SK-N-SH (cell line): ENCODE measurements at regions not wholly inside any gene's neighbourhood (a gene's known extent, or its start where the extent isn't known, plus 50 kb on each side); places are given as distances from the start of the nearest gene placed in this dataset.

ENCODE experiments used
- CTCF ChIA-PET: fragments of 300-600, 350-600 bp; formaldehyde crosslinking; extraction: SDS; loops from one replicate; lab custom pipeline; 2021; lab: Yijun Ruan, JAX
- POLR2A ChIA-PET: fragments of 350-600 bp; sonication (Branson Sonifier 250); formaldehyde crosslinking; extraction: SDS; loops from one replicate; lab custom pipeline; 2020; ENCODE audit warnings: antibody characterized with exemption, inconsistent platforms; lab: Yijun Ruan, JAX
- DNase-seq: peaks from one replicate; pipeline ENCODE4 v3.0.0; 2012
- H2AFZ ChIP-seq: fragments of 200-600 bp; sonication (generic); 2 replicates; pipeline ENCODE4 v1.8.1; 2016; ENCODE audit warnings: antibody characterized with exemption, mild to moderate bottlenecking, low read depth
- H3F3A ChIP-seq: fragments of 200-600 bp; sonication (generic); replicated peaks from 2 replicates; pipeline ENCODE3; 2016; ENCODE audit warnings: antibody characterized with exemption, mild to moderate bottlenecking; ENCODE audit not compliant: insufficient read depth
- H3K27ac ChIP-seq, 2 experiments: fragments of 200-500 bp in 1 of 2; fragments of 200-600 bp in 1 of 2; sonication (Bioruptor generic) in 1 of 2; sonication (generic), shearing (Covaris generic) in 1 of 2; 2 replicates each; pipeline versions ENCODE4 v1.5.1 to v1.6.1; 2014 to 2016; ENCODE audit warnings: low read depth in 2 of 2, inconsistent platforms in 1 of 2, low read length in 1 of 2, mild to moderate bottlenecking in 1 of 2, mixed read lengths in 1 of 2
- H3K27me3 ChIP-seq: fragments of 200-600 bp; sonication (generic), shearing (Covaris generic); 2 replicates; pipeline ENCODE4 v1.6.1; 2016; ENCODE audit warnings: mixed run types; ENCODE audit not compliant: insufficient read depth
- H3K36me3 ChIP-seq, 2 experiments: fragments of 200-500 bp in 1 of 2; fragments of 200-600 bp in 1 of 2; sonication (Bioruptor generic) in 1 of 2; sonication (generic) in 1 of 2; replicated peaks in 1 of 2; 2 replicates each; pipeline versions ENCODE3 to v1.5.1; 2014 to 2016; ENCODE audit warnings: low read length in 1 of 2, mild to moderate bottlenecking in 1 of 2; ENCODE audit not compliant: insufficient read depth in 2 of 2, control insufficient read depth in 1 of 2
- H3K4me1 ChIP-seq, 2 experiments: fragments of 200-500 bp in 1 of 2; fragments of 200-600 bp in 1 of 2; sonication (Bioruptor generic) in 1 of 2; sonication (generic), shearing (Covaris generic) in 1 of 2; 2 replicates each; pipeline versions ENCODE4 v1.5.1 to v1.6.1; 2014 to 2016; ENCODE audit warnings: low read depth in 1 of 2, low read length in 1 of 2, mixed run types in 1 of 2; ENCODE audit not compliant: insufficient read depth in 2 of 2, control insufficient read depth in 1 of 2
- H3K4me2 ChIP-seq: fragments of 200-600 bp; sonication (generic), shearing (Covaris generic); 2 replicates; pipeline ENCODE4 v1.6.1; 2017; ENCODE audit warnings: mixed run types
- H3K4me3 ChIP-seq, 2 experiments: fragments of 200-500 bp in 1 of 2; fragments of 200-600 bp in 1 of 2; sonication (Bioruptor generic) in 1 of 2; sonication (generic), shearing (Covaris generic) in 1 of 2; 2 replicates each; pipeline versions ENCODE4 v1.5.1 to v1.8.1; 2014 to 2016; ENCODE audit warnings: low read depth in 2 of 2, inconsistent platforms in 1 of 2, low read length in 1 of 2, mild to moderate bottlenecking in 1 of 2, mixed read lengths in 1 of 2, moderate library complexity in 1 of 2
- H3K79me2 ChIP-seq: fragments of 200-600 bp; sonication (generic); 2 replicates; pipeline ENCODE4 v1.8.1; 2017; ENCODE audit warnings: mild to moderate bottlenecking; ENCODE audit not compliant: insufficient read depth
- H3K9ac ChIP-seq: fragments of 200-600 bp; sonication (generic); 2 replicates; pipeline ENCODE4 v1.6.1; 2017; ENCODE audit warnings: mixed run types
- H3K9me2 ChIP-seq: fragments of 200-600 bp; sonication (generic); 2 replicates; pipeline ENCODE4 v1.6.1; 2017; ENCODE audit warnings: mixed run types
- H3K9me3 ChIP-seq: fragments of 200-600 bp; sonication (generic); 2 replicates; pipeline ENCODE4 v1.6.1; 2017; ENCODE audit warnings: mixed run types, mild to moderate bottlenecking, moderate library complexity
- H4K20me1 ChIP-seq: fragments of 200-600 bp; sonication (generic); 2 replicates; pipeline ENCODE4 v1.6.1; 2017; ENCODE audit warnings: mild to moderate bottlenecking, mixed run types; ENCODE audit not compliant: insufficient read depth
- CHD2 ChIP-seq: fragments of 150-350 bp; IDR thresholded peaks from 2 replicates; pipeline ENCODE4 v1.6.1; 2018; ENCODE audit warnings: low read length; ENCODE audit not compliant: partially characterized antibody
- ELF1 ChIP-seq: IDR thresholded peaks from 2 replicates; pipeline ENCODE4 v1.4.0; 2012
- EP300 ChIP-seq, 2 experiments: IDR thresholded peaks; 2 replicates each; pipeline versions ENCODE4 v1.4.0 to v1.6.1; 2012; ENCODE audit warnings: borderline replicate concordance in 1 of 2, low read depth in 1 of 2, low read length in 1 of 2
- GABPA ChIP-seq: IDR thresholded peaks from 2 replicates; pipeline ENCODE4 v1.4.0; 2012; ENCODE audit warnings: low read depth, mild to moderate bottlenecking
- JUND ChIP-seq: IDR thresholded peaks from 2 replicates; pipeline ENCODE4 v1.4.0; 2012
- NFIC ChIP-seq: IDR thresholded peaks from 2 replicates; pipeline ENCODE4 v1.4.0; 2012; ENCODE audit warnings: borderline replicate concordance
- POLR2AphosphoS5 ChIP-seq: IDR thresholded peaks from 2 replicates; pipeline ENCODE4 v1.6.1; 2012; ENCODE audit warnings: low read depth, low read length
- SIN3A ChIP-seq: IDR thresholded peaks from 2 replicates; pipeline ENCODE4 v1.6.1; 2012; ENCODE audit warnings: low read depth, mild to moderate bottlenecking, low read length, moderate library complexity, borderline replicate concordance
- TEAD4 ChIP-seq: IDR thresholded peaks from 2 replicates; pipeline ENCODE4 v1.4.0; 2012; ENCODE audit warnings: mild to moderate bottlenecking, borderline replicate concordance; ENCODE audit not compliant: insufficient read depth
- YY1 ChIP-seq: IDR thresholded peaks from 2 replicates; pipeline ENCODE4 v1.4.0; 2012; ENCODE audit warnings: low read depth, mild to moderate bottlenecking
- WGBS: methylation state at CpG from one replicate; pipeline ENCODE4 v1.1.6; 2017; ENCODE audit warnings: low lambda C conversion rate; 5-methylcytosine and 5-hydroxymethylcytosine counted together
- TF ChIP-seq, protein P1 (sequence below): IDR thresholded peaks from 2 replicates; pipeline ENCODE4 v1.6.1; 2012; ENCODE audit warnings: mild to moderate bottlenecking, low read depth, low read length, moderate library complexity
- TF ChIP-seq, protein P2 (sequence below): fragments of 200-600 bp; sonication (generic); IDR thresholded peaks from 2 replicates; pipeline ENCODE4 v1.6.1; 2017; ENCODE audit warnings: antibody characterized with exemption, mild to moderate bottlenecking, moderate library complexity
- TF ChIP-seq, protein P3 (sequence below): fragments of 150-350 bp; IDR thresholded peaks from 2 replicates; pipeline ENCODE4 v1.6.1; 2016; ENCODE audit warnings: mild to moderate bottlenecking, low read depth, low read length

DNA sequence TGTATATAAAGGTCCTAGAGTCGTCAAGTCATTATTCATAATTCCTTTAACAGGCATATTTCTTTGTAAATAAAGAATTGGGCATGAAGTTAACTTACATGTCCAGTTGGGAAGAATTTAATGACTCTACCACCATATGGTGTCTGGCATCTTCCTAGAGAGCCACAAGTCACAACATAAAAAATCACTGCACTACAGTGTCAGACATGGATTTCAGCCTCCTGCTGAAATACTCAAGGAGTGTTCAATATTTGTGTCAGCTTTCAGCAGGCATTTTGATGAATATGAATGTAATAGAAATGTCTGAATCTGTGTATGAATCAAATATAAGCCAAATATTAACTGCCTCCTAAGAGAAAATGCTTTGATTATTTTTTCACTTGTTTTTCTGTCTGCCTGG, 91.9 kb upstream of the TMPRSS15 start:
- Histone ChIP-seq H3K9me2 (no peaks in the 10 kb centered on the region), H3K4me2 (no peak overlapping the region), H3K9me3 (no peaks in the 10 kb centered on the region), H3K36me3 (no peaks in the 10 kb centered on the region), H2AFZ (no peak overlapping the region), H3K4me1 (no peaks in the 10 kb centered on the region), H3K4me3 (no peak overlapping the region), H3K27me3 (no peaks in the 10 kb centered on the region), H3K9ac (no peak overlapping the region), H3K27ac (no peak overlapping the region), H3K79me2 (no peaks in the 10 kb centered on the region), H4K20me1 (no peaks in the 10 kb centered on the region), H3F3A (no peaks in the 10 kb centered on the region)
- ChIA-PET CTCF (no interaction called here), POLR2A (no interaction called here)
- 0% methylated on average over 1 of the region's 1 CpG for WGBS
- no peak for TF ChIP-seq EP300 (IDR thresholded peaks at IDR 0.05; ENCODE audit: borderline replicate concordance in 1 of 2, low read depth in 1 of 2, low read length in 1 of 2)
- TF ChIP-seq ELF1 = no peak
- TF ChIP-seq JUND = no peak
- TF ChIP-seq CHD2 = no peak
- TF ChIP-seq, protein P1, sequence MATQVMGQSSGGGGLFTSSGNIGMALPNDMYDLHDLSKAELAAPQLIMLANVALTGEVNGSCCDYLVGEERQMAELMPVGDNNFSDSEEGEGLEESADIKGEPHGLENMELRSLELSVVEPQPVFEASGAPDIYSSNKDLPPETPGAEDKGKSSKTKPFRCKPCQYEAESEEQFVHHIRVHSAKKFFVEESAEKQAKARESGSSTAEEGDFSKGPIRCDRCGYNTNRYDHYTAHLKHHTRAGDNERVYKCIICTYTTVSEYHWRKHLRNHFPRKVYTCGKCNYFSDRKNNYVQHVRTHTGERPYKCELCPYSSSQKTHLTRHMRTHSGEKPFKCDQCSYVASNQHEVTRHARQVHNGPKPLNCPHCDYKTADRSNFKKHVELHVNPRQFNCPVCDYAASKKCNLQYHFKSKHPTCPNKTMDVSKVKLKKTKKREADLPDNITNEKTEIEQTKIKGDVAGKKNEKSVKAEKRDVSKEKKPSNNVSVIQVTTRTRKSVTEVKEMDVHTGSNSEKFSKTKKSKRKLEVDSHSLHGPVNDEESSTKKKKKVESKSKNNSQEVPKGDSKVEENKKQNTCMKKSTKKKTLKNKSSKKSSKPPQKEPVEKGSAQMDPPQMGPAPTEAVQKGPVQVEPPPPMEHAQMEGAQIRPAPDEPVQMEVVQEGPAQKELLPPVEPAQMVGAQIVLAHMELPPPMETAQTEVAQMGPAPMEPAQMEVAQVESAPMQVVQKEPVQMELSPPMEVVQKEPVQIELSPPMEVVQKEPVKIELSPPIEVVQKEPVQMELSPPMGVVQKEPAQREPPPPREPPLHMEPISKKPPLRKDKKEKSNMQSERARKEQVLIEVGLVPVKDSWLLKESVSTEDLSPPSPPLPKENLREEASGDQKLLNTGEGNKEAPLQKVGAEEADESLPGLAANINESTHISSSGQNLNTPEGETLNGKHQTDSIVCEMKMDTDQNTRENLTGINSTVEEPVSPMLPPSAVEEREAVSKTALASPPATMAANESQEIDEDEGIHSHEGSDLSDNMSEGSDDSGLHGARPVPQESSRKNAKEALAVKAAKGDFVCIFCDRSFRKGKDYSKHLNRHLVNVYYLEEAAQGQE = no peak
- no peak for TF ChIP-seq TEAD4
- TF ChIP-seq NFIC = no peak
- no peak for TF ChIP-seq SIN3A
- no peak for TF ChIP-seq YY1
- no peak for DNase-seq

DNA sequence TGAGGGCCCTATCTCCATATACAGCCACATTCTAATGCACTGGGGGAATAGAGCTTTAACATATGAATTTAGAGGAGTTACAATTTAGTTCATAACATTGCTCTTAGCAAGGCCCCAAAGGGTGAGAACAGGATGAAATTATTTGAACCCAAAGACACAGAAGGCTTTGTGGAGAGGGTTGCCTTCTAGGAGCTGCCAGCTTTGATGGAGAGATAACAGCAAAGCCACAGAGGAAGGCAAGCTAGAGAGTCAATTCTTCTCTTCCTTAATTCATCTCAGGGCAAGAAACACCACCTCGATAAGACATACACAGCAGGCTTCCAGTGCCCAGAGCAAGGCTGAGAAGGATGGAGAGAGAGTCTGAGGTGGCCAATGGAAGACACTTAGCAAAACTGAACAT, 94.8 kb upstream of the TMPRSS15 start:
- 0% methylated on average over 1 of the region's 1 CpG for WGBS
- ChIA-PET POLR2A (no interaction called here), CTCF (interaction anchor here (0.8 kb wide), 1 partner anchor 10 kb away, joined by 3 read pairs; no protein-coding TSS in a partner anchor)
- no peaks in the 10 kb centered on the region for H4K20me1 ChIP-seq
- no peaks in the 10 kb centered on the region for H3K9me2 ChIP-seq
- H3K9me3 ChIP-seq = no peaks in the 10 kb centered on the region
- no peaks in the 10 kb centered on the region for H3K36me3 ChIP-seq
- H3K4me1 ChIP-seq = no peaks in the 10 kb centered on the region
- TF ChIP-seq JUND (no peak), POLR2AphosphoS5 (no peak), GABPA (no peak), NFIC (no peak)
- TF ChIP-seq, protein P2, sequence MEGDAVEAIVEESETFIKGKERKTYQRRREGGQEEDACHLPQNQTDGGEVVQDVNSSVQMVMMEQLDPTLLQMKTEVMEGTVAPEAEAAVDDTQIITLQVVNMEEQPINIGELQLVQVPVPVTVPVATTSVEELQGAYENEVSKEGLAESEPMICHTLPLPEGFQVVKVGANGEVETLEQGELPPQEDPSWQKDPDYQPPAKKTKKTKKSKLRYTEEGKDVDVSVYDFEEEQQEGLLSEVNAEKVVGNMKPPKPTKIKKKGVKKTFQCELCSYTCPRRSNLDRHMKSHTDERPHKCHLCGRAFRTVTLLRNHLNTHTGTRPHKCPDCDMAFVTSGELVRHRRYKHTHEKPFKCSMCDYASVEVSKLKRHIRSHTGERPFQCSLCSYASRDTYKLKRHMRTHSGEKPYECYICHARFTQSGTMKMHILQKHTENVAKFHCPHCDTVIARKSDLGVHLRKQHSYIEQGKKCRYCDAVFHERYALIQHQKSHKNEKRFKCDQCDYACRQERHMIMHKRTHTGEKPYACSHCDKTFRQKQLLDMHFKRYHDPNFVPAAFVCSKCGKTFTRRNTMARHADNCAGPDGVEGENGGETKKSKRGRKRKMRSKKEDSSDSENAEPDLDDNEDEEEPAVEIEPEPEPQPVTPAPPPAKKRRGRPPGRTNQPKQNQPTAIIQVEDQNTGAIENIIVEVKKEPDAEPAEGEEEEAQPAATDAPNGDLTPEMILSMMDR = no peak
- TF ChIP-seq, protein P3, sequence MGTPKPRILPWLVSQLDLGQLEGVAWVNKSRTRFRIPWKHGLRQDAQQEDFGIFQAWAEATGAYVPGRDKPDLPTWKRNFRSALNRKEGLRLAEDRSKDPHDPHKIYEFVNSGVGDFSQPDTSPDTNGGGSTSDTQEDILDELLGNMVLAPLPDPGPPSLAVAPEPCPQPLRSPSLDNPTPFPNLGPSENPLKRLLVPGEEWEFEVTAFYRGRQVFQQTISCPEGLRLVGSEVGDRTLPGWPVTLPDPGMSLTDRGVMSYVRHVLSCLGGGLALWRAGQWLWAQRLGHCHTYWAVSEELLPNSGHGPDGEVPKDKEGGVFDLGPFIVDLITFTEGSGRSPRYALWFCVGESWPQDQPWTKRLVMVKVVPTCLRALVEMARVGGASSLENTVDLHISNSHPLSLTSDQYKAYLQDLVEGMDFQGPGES = no peak
- no peak overlapping the region for H2AFZ ChIP-seq
- no peak overlapping the region for H3K4me3 ChIP-seq
- no peak overlapping the region for H3K4me2 ChIP-seq
- H3K27ac ChIP-seq = no peak overlapping the region
- no peaks in the 10 kb centered on the region for H3K27me3 ChIP-seq
- H3K79me2 ChIP-seq = no peaks in the 10 kb centered on the region
- no peak for DNase-seq
- H3F3A ChIP-seq = no peaks in the 10 kb centered on the region
- no peak overlapping the region for H3K9ac ChIP-seq
